GM19395 (cell line): ENCODE measurements at regions not wholly inside any gene's neighbourhood (a gene's known extent, or its start where the extent isn't known, plus 50 kb on each side); places are given as distances from the start of the nearest gene placed in this dataset.
"Not testable (repeated sequence)": the region's sequence is repeated elsewhere in the genome, so short reads cannot be mapped to it uniquely, and the experiment has no call there.

Experiments
- ATAC-seq: cut with Tn5 transposase; IDR thresholded peaks from one replicate; pipeline ENCODE4 v1.9.1; 2021; ENCODE audit warnings: mild to moderate bottlenecking, moderate library complexity; ENCODE audit not compliant: unreplicated experiment

DNA sequence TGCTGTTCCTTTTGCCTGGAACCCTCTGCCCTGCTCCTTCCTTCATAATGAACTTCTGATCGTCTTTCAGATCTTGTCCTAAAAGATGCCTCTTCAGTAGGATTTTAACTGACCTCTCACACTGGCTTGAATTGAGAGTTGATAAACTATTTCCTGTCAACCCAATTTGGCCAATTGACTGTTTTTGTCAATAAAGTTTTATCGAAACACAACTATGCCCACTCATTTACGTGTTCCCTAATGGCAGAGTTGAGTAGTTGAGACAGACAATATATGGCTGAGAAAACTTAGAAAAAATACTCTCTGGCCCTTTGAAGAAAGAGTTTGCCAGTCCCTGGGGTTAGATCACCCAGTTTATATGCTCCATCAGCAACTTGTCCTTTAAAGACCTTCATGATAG, 171.7 kb upstream of the TBX3 start:
- no peak for ATAC-seq

DNA sequence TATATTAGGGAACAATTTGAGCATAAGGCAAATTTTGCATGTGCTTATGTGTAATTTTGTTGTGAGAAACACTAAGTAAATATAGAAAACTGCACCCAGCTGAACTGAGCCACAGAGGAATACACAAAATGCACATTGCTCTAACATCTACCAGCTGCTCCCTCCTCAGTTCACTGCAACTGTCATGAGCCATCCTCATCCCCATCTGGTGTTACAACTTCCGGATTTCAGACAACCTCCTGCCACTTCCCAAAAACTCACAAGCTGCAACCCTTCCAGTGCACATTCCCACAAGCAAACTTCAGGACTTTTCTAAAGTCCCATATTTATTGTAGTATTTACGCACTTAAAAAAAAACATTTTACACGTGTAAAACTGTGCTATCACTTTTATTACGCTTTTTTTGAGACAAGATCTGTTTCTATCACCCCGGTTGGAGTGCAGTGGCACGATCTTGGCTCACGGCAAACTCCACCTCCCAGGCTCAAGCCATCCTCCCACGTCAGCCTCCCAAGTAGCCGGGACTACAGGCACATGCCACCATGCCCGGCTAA, 169.1 kb upstream of the TBX3 start:
- no peak for ATAC-seq

GRCh38 chr12:114851981-114852380, 168.0 kb upstream of the TBX3 start:
- no peak for ATAC-seq

DNA sequence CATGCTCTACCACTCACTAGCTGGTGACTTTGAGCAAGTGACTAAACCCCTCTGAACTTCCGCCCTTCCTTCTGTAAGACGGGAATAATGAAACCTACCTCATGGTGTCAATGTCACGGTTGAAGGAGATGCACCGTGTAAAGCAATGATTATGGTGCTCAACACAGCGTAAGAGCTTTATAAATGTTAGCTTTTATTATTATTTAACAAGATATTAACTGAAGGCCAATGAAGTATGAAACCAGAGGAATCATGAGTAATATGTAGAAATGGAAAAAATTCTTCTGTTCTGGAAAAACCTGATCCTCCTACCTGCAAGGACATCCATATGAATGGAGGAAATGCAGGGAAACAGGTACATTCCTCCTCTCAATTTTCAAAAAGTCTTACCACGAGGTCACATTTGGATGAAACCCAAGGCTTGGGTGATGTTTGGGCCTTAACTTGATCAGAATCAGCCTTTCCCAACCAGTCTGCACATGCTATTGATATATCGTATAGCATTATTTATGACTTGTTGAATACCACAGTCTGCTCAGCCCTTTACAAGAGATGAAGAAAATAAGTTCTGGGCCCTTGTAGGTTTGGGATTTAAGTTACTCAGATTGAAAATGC, 166.8 kb upstream of the TBX3 start:
- ATAC-seq, result no peak

DNA sequence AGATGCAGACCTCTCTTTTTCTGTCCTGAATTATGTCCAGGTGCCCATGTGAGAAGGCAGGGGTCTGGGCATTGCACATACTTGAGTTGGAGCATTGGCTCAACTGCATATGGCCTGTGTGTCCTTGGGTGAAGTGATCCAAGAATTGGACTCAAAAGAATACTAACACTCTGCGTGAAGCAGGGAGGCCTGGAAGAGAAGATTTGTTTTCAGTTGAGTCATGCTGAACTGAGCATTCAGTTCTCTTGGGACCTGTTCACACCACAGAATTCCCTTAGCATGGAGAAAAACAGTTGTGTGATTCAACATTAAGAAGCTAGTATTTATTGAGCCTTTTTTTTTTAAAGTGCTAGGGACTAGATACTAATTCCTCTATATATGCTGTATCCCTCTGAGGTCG, 164.7 kb upstream of the TBX3 start:
- no peak for ATAC-seq

DNA sequence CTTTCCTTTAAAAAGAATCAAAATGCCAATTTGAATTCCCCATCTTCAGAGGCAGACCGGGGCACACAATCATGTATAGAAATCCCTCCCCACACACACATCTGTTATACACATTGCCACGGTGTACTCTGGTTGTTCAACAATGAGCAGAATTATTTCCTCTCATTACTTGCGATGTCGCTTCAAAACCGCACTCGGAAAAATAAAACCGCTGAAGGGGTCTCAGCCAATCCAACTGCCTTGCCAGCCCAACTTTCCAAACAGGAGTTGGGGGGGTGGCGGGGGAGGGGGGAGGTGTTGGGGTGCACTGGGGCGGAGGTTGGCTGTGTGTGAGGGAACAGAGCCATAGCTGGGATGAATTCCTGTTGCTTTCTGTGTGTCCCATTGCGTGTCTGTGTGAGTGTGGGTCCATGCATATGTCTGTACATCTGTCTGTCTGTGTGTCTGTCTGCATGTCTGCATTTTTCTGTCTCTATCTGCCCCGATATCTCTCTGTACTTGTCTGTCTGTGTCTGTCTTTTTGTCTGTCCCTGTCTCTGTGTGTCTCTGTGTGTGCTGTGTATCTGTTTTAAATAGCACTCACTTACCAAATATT, 163.6 kb upstream of the TBX3 start:
- ATAC-seq, result no peak

DNA sequence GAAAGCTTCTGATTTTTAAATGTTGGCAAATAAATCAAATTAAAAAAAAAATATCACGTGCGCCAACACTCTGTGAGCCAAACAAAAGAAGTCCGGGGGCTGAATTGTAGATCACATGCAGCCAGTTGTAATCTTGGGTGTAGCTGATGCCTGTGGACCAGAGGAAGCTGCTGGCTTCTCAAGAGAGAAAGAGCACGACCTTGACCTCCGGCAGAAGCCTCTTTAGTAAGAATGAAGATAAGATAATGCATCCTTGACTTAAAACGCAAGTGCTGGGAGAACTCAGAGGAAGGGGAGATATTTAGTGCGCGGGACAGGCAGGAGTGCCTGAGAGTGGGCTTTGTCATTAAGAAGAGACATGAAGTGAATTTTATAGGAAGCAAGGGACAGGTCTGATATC, 162.8 kb upstream of the TBX3 start:
- ATAC-seq, result no peak

DNA sequence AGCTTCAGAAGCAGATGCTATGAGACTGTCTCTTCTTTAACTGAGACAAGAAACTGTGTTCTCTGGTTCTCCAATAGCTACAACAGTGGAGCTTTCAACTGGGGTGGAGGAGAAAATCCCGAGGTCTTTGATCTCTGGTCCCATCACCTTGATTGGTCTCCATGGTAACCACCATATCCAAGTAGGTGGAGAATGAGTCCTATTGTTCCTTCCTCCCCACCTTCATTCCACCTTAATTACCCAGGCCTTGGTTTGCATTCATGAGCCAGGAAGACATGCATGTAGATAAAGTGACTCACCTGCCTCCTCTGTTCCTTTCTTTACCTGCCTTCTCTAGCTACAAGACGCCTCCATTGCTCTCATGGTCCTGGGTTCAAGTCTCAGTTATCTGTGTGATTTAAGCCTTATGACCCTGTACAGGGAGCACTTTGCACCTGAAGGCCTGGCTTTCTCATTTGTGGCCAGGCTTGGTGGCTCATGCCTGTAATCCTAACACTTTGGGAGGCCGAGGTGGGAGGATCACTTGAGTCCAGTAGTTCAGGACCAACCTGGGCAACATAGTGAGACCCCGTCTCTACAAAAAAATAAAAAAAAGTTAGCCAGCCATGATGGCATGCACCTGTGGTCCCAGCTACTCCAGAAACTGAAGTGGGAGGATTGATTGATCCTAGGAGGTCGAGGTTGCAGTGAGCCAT, 157.7 kb upstream of the TBX3 start:
- no peak for ATAC-seq

DNA sequence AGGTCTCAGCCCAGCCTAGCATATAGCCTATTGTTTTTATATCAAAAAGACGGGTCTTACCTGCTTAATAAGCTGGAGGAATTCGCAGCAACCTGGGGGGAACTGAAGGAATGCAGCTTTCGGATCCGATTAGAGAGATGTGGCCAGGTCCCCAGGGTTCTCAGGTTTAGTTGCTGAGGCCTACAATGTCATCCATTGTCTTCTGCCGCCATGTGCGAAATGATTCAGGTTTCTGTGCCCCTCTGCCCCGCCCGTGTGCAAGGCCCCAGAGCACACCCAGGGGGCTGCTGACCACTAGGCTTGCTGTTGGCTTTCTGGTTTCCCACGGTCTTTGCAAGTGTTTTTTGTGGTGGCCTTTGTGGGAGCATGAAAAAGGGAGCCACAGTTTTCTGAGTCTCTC, 154.5 kb upstream of the TBX3 start:
- ATAC-seq, result no peak

DNA sequence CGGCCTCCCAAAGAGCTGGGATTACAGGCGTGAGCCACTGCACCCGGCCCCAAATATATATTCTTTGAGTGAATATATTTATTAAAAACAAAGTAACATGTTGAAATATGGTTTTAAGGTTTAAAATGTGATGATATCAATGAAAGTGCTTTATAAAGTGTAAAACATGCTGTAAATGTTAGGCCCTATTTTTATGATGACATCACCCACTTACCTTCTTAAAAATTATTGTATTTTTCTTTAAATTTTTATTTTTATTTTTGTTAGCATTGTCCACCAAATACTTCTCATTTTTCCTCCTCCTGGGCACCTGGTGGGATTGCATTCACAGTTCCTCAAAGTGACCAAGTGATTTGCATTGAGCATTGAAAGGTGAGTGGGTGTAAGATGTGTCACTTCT, 152.6 kb upstream of the TBX3 start:
- ATAC-seq, result no peak

DNA sequence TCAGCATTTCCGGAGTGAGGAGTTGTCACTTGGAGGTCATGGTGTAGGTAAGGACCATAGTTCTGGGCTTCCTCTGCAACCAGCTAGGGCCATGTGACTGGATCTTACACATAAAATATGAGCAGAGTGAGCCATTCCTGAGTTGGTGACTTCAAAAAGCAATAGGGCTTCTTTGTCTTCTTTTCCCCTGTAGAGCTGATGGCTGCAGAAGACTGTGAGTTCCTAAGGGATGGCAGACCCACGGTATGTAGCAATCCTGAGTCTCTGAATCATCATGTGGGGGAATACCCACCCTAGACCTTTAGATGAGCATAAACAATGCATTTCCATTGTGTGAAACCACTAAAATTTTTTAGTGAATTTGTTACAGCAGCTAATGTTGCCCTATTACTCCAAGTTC, 151.1 kb upstream of the TBX3 start:
- ATAC-seq, result no peak

DNA sequence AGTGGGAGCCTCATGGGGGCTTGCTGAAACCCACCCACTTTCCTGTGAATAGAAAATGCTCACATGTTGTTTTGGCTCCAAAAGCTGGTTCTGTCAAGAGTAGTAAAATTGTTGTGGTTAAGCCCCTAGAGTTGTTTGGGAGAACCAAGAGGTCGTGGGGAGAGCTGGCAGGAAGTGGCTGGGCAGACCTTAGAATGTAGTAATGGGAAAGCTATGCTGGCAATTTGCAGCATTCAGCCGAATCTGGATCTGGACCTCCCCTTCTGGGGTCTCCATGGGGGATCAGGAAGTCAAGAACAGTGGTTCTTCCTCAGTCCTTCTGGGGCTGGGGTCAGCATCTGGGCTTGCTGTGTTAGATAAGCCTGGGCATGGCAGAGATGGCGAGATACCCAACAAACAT, 150.6 kb upstream of the TBX3 start:
- ATAC-seq, result no peak

- no peak for ATAC-seq
These were observed 145.9 kb upstream of the TBX3 start for GRCh38 chr12:114829833-114830232.

DNA sequence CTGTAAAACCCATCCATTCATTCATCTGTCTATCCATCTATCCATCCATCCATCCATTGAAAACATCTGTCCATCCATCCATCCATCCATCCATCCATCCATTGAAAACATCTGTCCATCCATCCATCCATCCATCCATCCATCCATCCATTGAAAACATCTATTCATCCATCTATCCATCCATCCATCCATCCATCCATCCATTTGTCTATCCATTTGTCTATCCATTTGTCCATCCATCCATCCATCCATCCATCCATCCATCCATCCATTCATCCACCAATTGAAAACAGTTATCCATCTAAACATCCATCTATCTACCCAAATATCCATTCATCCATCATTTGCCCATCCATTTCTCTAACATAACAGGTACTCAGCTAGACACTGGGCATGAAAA, 145.3 kb upstream of the TBX3 start:
- not testable (repeated sequence) for ATAC-seq

GRCh38 chr12:114827461-114827860, 143.5 kb upstream of the TBX3 start:
- no peak for ATAC-seq

GRCh38 chr12:114826244-114826643, 142.3 kb upstream of the TBX3 start:
- no peak for ATAC-seq

DNA sequence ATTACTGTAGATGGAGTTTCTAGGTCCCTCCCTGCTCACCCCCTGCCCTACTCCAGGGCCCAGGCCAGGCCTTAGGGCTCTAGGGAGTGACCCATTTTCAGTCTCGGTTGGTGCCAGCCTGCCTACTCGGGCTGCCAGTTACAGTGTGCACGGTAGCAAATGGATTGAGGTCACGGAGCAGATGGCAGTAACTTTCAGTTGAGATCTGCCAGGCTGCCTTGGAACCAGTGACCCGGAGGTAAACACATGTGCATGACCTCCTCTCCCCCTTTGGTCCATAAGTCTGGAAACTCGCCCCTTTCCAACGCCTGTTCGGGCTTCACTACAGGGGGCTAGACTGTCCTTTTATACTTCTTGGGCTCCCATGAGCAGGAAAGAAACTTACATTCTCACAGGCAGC, 139.7 kb upstream of the TBX3 start:
- ATAC-seq, result no peak

DNA sequence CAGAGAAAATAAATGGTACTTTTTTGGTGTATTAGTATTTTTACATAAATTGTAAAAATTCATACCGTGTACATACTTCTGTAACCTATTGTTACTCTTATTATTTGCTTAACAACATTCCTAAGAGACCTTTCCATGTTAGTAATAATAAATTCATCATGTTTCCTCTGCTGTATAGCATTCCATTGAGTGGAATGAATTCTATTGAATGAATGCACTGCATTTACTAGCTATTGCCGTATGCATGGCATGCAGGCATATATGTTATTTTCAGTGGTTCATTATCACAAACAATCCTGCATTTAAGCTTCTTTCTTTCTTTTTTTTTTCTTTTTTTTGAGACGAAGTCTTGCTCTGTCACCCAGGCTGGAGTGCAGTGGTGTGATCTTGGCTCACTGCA, 137.6 kb upstream of the TBX3 start:
- no peak for ATAC-seq

DNA sequence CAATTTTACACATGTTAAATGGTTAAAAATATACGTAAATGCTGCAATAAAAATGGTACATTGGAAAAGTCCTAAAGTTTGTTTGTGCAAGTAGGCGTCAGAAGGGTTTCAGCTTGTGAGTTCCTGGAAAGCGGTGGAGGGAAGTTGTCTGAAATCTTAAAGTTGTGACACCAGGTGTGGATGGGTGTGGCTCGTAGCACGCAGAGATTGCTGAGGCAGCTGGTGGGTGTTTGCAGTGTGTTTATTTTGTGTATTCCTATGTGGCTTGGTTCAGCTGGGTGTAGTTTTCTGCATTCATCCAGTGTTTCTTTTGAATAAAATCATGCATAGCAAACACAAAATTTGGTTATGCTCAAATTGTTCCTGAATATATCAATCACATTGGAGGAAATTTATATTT, 136.8 kb upstream of the TBX3 start:
- no peak for ATAC-seq

- no peak for ATAC-seq
These were observed 133.8 kb upstream of the TBX3 start for GRCh38 chr12:114817571-114818425.

GRCh38 chr12:114815026-114815795, 131.2 kb upstream of the TBX3 start:
- no peak for ATAC-seq
